ENCODE measurements at regions not wholly inside any gene's neighbourhood (a gene's known extent, or its start where the extent isn't known, plus 50 kb on each side); places are given as distances from the start of the nearest gene placed in this dataset.

DNA sequence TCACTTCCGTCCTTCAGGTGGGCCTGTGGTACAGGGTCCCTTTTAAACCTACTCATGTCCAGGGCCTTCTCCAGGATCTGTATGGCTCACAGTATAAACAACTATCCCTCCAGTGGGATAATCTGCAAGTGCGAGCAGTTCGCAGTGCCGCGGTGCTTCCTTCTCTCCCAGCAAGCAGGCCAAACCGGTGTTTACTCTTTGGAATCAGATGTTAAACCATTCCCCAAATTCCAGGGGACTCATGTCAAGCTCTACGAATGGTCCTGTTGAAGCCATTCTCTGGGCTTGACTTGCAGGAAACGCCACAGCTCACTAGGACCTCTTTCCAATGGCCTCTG lies 59.6 kb downstream of the OR11H12 start:
- no peak for TF ChIP-seq TCF7L2 (IDR thresholded peaks at IDR 0.05; ENCODE audit: low read depth, low read length)
- no peak for TF ChIP-seq POLR2AphosphoS5 (IDR thresholded peaks at IDR 0.05; ENCODE audit: low read depth, low read length)
- no peak for TF ChIP-seq CTCF (IDR thresholded peaks at IDR 0.05)

Measured in Panc1 (cell line).